GM21786 (cell line): ENCODE measurements at regions not wholly inside any gene's neighbourhood (a gene's known extent, or its start where the extent isn't known, plus 50 kb on each side); places are given as distances from the start of the nearest gene placed in this dataset.
"Not testable (repeated sequence)": the region's sequence is repeated elsewhere in the genome, so short reads cannot be mapped to it uniquely, and the experiment has no call there.

ENCODE experiments used
- ATAC-seq: cut with Tn5 transposase; IDR thresholded peaks from one replicate; pipeline ENCODE4 v1.9.1; 2021; ENCODE audit not compliant: unreplicated experiment

- ATAC-seq, result no peak
Measured at GRCh38 chr6:168369786-168370185, 50.2 kb upstream of the DACT2 start.

GRCh38 chr6:168370310-168370991 is 50.9 kb upstream of the DACT2 start:
- peak; percentile 53 for ATAC-seq

GRCh38 chr6:168371185-168371584 is 51.6 kb upstream of the DACT2 start:
- no peak for ATAC-seq

GRCh38 chr6:168371618-168371980 is 52.0 kb upstream of the DACT2 start:
- ATAC-seq, result no peak

GRCh38 chr6:168371981-168372711 is 52.6 kb upstream of the DACT2 start:
- ATAC-seq, result no peak

GRCh38 chr6:168372889-168373288 is 53.3 kb upstream of the DACT2 start:
- ATAC-seq, result no peak

GRCh38 chr6:168373389-168373788 is 53.8 kb upstream of the DACT2 start:
- ATAC-seq, result no peak

GRCh38 chr6:168374051-168374502 is 54.5 kb upstream of the DACT2 start:
- no peak for ATAC-seq

- ATAC-seq, result no peak
Measured at GRCh38 chr6:168374541-168375071, 55.0 kb upstream of the DACT2 start.

- no peak for ATAC-seq
Measured at GRCh38 chr6:168376120-168376519, 56.5 kb upstream of the DACT2 start.

- ATAC-seq, result no peak
Measured at GRCh38 chr6:168376811-168377483, 57.4 kb upstream of the DACT2 start.

- ATAC-seq, result no peak
Measured at GRCh38 chr6:168377484-168377855, 57.9 kb upstream of the DACT2 start.

GRCh38 chr6:168377856-168378832 is 58.6 kb upstream of the DACT2 start:
- ATAC-seq, result no peak

GRCh38 chr6:168379579-168379978 is 60.0 kb upstream of the DACT2 start:
- not testable (repeated sequence) for ATAC-seq

- not testable (repeated sequence) for ATAC-seq
Measured at GRCh38 chr6:168380166-168380955, 60.6 kb upstream of the SMOC2 start.

- no peak for ATAC-seq
Measured at GRCh38 chr6:168380956-168381605, 59.9 kb upstream of the SMOC2 start.

- ATAC-seq, result no peak
Measured at GRCh38 chr6:168381726-168382458, 59.1 kb upstream of the SMOC2 start.

GRCh38 chr6:168383062-168383854 is 57.7 kb upstream of the SMOC2 start:
- no peak for ATAC-seq
